IPS-20b (cell line): ENCODE measurements at regions not wholly inside any gene's neighbourhood (a gene's known extent, or its start where the extent isn't known, plus 50 kb on each side); places are given as distances from the start of the nearest gene placed in this dataset.
"Not testable (repeated sequence)": the region's sequence is repeated elsewhere in the genome, so short reads cannot be mapped to it uniquely, and the experiment has no call there.

Experiments
- H3K27ac ChIP-seq: one replicate; pipeline ENCODE4 v1.5.1; 2013; ENCODE audit warnings: low read length
- H3K27me3 ChIP-seq: 2 replicates; pipeline ENCODE4 v1.6.1; 2013; ENCODE audit warnings: mild to moderate bottlenecking, low read length, inconsistent platforms; ENCODE audit not compliant: insufficient read depth
- H3K36me3 ChIP-seq: 2 replicates; pipeline ENCODE4 v1.6.1; 2013; ENCODE audit warnings: low read depth, mild to moderate bottlenecking, inconsistent platforms, low read length, moderate library complexity; ENCODE audit not compliant: insufficient read depth
- H3K4me1 ChIP-seq: 2 replicates; pipeline ENCODE4 v1.6.1; 2013; ENCODE audit warnings: mild to moderate bottlenecking, control low read depth, inconsistent platforms, low read length, moderate library complexity; ENCODE audit not compliant: insufficient read depth
- H3K4me3 ChIP-seq: 2 replicates; pipeline ENCODE4 v1.5.1; 2013; ENCODE audit warnings: mild to moderate bottlenecking, low read length, inconsistent platforms
- H3K9ac ChIP-seq: 2 replicates; pipeline ENCODE4 v1.6.1; 2013; ENCODE audit warnings: low read depth, mild to moderate bottlenecking, inconsistent platforms, low read length, moderate library complexity
- H3K9me3 ChIP-seq: 2 replicates; pipeline ENCODE4 v1.6.1; 2013; ENCODE audit warnings: mild to moderate bottlenecking, low read depth, low read length, inconsistent platforms; ENCODE audit not compliant: insufficient read depth

GRCh38 chr4:33853670-33854069 is 2390.6 kb downstream of the ARAP2 start:
- H3K4me3 ChIP-seq, result not testable (repeated sequence)

GRCh38 chr4:33864290-33864859 is 2379.9 kb downstream of the ARAP2 start:
- Histone ChIP-seq H3K27me3 (no peaks in the 10 kb centered on the region), H3K9ac (no peak overlapping the region), H3K4me1 (no peaks in the 10 kb centered on the region), H3K27ac (no peak overlapping the region), H3K36me3 (no peaks in the 10 kb centered on the region), H3K4me3 (no peak overlapping the region), H3K9me3 (no peaks in the 10 kb centered on the region)

More at GRCh38 chr4:33853670-33854069, 2390.6 kb downstream of the ARAP2 start:
- not testable (repeated sequence) for H3K36me3 ChIP-seq, H3K4me1 ChIP-seq, H3K27me3 ChIP-seq, H3K9ac ChIP-seq, H3K9me3 ChIP-seq, H3K27ac ChIP-seq

DNA sequence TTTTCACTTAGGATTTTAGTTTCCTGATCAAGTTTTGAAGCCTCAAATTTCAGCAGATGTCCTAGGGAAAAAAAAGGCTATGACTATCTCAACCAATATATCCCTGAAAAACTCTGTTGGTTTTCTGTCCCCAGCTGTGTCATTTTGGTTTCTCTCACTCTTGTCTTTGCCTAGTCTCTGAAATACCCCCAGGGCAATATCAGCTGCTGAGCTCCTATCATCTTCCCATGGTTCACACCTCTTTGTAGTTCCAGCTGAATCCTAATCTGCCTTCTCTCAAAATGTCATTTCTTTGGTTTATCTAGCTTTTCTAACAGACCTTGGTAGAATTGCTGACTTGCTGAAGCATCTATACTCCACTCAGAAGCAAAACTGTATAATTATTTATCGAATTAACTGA is 2370.5 kb downstream of the ARAP2 start:
- Histone ChIP-seq H3K9ac (no peak overlapping the region), H3K27me3 (no peaks in the 10 kb centered on the region), H3K27ac (no peak overlapping the region), H3K9me3 (no peaks in the 10 kb centered on the region), H3K36me3 (no peaks in the 10 kb centered on the region), H3K4me3 (no peak overlapping the region), H3K4me1 (no peaks in the 10 kb centered on the region)

GRCh38 chr4:33878710-33879109 is 2365.6 kb downstream of the ARAP2 start:
- Histone ChIP-seq H3K4me1 (no peaks in the 10 kb centered on the region), H3K4me3 (no peak overlapping the region), H3K27me3 (no peaks in the 10 kb centered on the region), H3K9ac (no peak overlapping the region), H3K9me3 (no peaks in the 10 kb centered on the region), H3K27ac (no peak overlapping the region), H3K36me3 (no peaks in the 10 kb centered on the region)

DNA sequence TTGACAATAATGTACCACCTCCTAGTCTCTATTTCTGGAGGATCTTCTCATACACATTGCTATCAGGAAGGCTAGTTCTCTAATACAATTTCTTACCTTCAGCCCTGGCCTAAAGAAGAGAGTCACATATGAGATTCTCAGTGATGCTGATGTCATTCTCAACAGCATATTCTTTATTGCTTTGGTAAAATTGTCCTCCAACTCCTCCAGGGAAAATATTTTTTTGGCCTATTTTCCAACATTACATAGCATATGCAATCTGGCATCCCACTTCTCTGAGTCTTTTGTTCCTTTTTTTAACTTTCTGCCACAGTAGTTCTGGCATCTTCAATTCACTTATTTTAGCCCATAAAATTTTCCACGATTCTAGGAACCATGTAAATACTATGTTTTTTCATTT is 2363.1 kb downstream of the ARAP2 start:
- Histone ChIP-seq H3K36me3 (no peaks in the 10 kb centered on the region), H3K9me3 (no peaks in the 10 kb centered on the region), H3K27ac (no peak overlapping the region), H3K4me3 (no peak overlapping the region), H3K9ac (no peak overlapping the region), H3K27me3 (no peaks in the 10 kb centered on the region), H3K4me1 (no peaks in the 10 kb centered on the region)

DNA sequence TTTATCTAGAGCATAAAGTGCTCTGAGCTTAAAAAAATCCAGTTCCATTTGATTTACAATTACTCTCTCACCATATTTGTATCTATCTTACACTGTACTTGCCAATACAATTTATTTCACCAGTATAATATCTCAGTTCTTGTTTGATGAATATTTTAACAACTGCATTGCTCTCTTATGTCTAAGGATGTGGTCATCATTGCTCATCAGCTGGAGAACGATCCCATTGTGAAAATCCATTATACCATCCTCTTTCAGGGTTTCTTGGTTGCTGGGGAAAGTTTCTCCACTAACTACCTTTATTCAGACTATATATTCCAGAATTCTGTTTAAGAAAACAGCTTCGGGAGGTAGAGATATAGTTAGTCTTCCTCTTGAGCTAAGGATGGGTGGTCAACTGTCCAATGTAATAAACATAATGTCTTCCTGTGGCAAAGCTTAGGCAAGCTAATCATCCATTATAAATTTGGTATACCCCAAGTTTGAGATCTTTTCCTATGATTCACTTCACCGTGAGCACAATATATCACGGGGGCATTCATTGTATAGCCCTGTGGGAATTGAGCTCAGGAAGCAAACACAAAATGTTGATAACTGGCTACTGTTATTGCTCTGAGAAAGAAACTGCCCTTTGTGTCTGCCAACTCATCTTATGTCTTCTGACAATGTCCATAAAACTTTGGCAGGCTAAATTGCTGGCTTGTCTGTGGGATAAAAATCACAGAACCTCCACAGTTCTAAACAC is 2361.9 kb downstream of the ARAP2 start:
- H3K36me3 ChIP-seq, result no peaks in the 10 kb centered on the region
- H3K9me3 ChIP-seq, result no peaks in the 10 kb centered on the region

GRCh38 chr4:33883111-33883510 is 2361.2 kb downstream of the ARAP2 start:
- H3K36me3 ChIP-seq, result no peaks in the 10 kb centered on the region
- H3K27me3 ChIP-seq, result no peaks in the 10 kb centered on the region
- H3K9me3 ChIP-seq, result no peaks in the 10 kb centered on the region
- H3K4me3 ChIP-seq, result no peak overlapping the region
- no peaks in the 10 kb centered on the region for H3K4me1 ChIP-seq
- no peak overlapping the region for H3K9ac ChIP-seq
- no peak overlapping the region for H3K27ac ChIP-seq

More for the DNA sequence above, 2361.9 kb downstream of the ARAP2 start:
- Histone ChIP-seq H3K4me1 (no peaks in the 10 kb centered on the region), H3K27me3 (no peaks in the 10 kb centered on the region), H3K9ac (no peak overlapping the region), H3K27ac (no peak overlapping the region), H3K4me3 (no peak overlapping the region)

- Histone ChIP-seq H3K9ac (no peak overlapping the region), H3K4me1 (no peaks in the 10 kb centered on the region), H3K36me3 (no peaks in the 10 kb centered on the region), H3K27me3 (no peaks in the 10 kb centered on the region), H3K27ac (no peak overlapping the region), H3K9me3 (no peaks in the 10 kb centered on the region; the same call in 1 of the 2 replicates), H3K4me3 (no peak overlapping the region)
Measured at GRCh38 chr4:33886356-33886755, 2358.0 kb downstream of the ARAP2 start.

DNA sequence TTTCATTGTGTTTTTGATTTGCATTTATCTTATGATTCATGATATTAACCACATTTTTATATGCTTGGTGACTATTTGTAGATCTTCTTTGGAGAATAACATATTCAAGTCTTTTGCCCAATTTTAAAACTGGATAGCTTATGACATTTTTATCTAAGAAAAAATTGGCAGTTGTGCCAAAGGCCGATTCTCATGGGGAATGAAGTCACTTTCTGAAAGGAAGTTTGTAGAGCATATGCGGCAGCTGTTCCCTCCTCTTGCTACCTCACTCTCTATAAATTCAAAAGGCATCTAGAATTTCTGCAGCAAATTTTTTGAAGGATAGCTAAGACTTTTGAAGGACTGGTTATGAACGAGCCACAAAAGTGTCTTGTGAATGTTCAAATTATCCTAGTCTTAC is 2353.5 kb downstream of the ARAP2 start:
- Histone ChIP-seq H3K27me3 (no peaks in the 10 kb centered on the region), H3K9ac (no peak overlapping the region), H3K27ac (no peak overlapping the region), H3K36me3 (no peaks in the 10 kb centered on the region), H3K4me3 (no peak overlapping the region), H3K4me1 (no peaks in the 10 kb centered on the region), H3K9me3 (no peaks in the 10 kb centered on the region; the same call in 1 of the 2 replicates)

DNA sequence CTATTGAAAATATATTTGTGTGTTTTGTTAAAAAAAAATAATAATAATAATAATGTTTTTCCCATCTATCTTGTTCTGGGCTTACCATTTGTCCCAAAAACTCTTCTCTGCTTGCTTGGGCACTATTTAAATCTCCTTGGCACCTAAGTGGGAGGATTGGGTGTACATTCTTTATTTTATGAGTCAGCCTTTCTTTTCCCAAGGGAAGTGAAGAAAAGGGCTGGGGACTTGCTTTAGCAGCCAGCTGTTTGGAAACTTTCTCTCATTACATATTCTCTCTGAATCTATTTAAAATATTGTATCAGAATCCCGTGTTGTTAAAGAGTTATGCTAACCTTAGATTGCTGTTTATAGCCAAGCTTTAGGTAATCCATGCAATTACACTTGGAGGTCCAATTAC is 2332.4 kb downstream of the ARAP2 start:
- Histone ChIP-seq H3K36me3 (peaks cover 4% of the 10 kb centered on the region; the same call in 1 of the 2 replicates), H3K4me3 (no peak overlapping the region), H3K9me3 (peaks cover 53% of the 10 kb centered on the region), H3K9ac (no peak overlapping the region), H3K27ac (no peak overlapping the region), H3K4me1 (no peaks in the 10 kb centered on the region), H3K27me3 (no peaks in the 10 kb centered on the region)

- Histone ChIP-seq H3K9ac (no peak overlapping the region), H3K36me3 (peaks cover 4% of the 10 kb centered on the region; the same call in 1 of the 2 replicates), H3K27ac (no peak overlapping the region), H3K4me1 (no peaks in the 10 kb centered on the region), H3K4me3 (no peak overlapping the region), H3K27me3 (no peaks in the 10 kb centered on the region), H3K9me3 (peaks cover 70% of the 10 kb centered on the region)
Measured at GRCh38 chr4:33914386-33914785, 2329.9 kb downstream of the ARAP2 start.

GRCh38 chr4:33923469-33923868 is 2320.8 kb downstream of the ARAP2 start:
- Histone ChIP-seq H3K4me3 (no peak overlapping the region), H3K9ac (no peak overlapping the region), H3K27me3 (no peaks in the 10 kb centered on the region), H3K4me1 (no peaks in the 10 kb centered on the region), H3K9me3 (peaks cover 7% of the 10 kb centered on the region; the same call in 1 of the 2 replicates), H3K27ac (no peak overlapping the region), H3K36me3 (no peaks in the 10 kb centered on the region)
